OCI-LY1 (cell line): ENCODE measurements at regions not wholly inside any gene's neighbourhood (a gene's known extent, or its start where the extent isn't known, plus 50 kb on each side); places are given as distances from the start of the nearest gene placed in this dataset.

Experiments used
- H2AFZ ChIP-seq: fragments of 200-600 bp; sonication (generic), shearing (Covaris generic); 2 replicates; pipeline ENCODE4 v1.6.0; 2014; ENCODE audit warnings: antibody characterized with exemption, mild to moderate bottlenecking, low read length
- H3F3A ChIP-seq: fragments of 200-600 bp; sonication (generic), shearing (Covaris generic); 2 replicates; pipeline ENCODE4 v1.6.0; 2014; ENCODE audit warnings: mild to moderate bottlenecking, antibody characterized with exemption, low read length, moderate library complexity; ENCODE audit not compliant: insufficient read depth
- H3K27ac ChIP-seq: fragments of 200-600 bp; sonication (generic); 2 replicates; pipeline ENCODE4 v1.5.1; 2014; ENCODE audit warnings: low read length, mixed run types, mild to moderate bottlenecking, low read depth; ENCODE audit not compliant: poor library complexity, severe bottlenecking
- H3K27me3 ChIP-seq: fragments of 200-600 bp; sonication (generic); 2 replicates; pipeline ENCODE4 v1.6.0; 2014; ENCODE audit warnings: antibody characterized with exemption, mild to moderate bottlenecking, low read length, moderate library complexity; ENCODE audit not compliant: insufficient read depth
- H3K36me3 ChIP-seq: fragments of 200-600 bp; sonication (generic); 2 replicates; pipeline ENCODE4 v1.6.1; 2014; ENCODE audit warnings: mild to moderate bottlenecking, antibody characterized with exemption, low read length, moderate library complexity, mixed read lengths; ENCODE audit not compliant: insufficient read depth
- H3K4me1 ChIP-seq: fragments of 200-600 bp; sonication (generic); 2 replicates; pipeline ENCODE4 v1.5.1; 2014; ENCODE audit warnings: mild to moderate bottlenecking, low read length, moderate library complexity; ENCODE audit not compliant: insufficient read depth, severe bottlenecking
- H3K4me2 ChIP-seq: fragments of 200-600 bp; sonication (generic), shearing (Covaris generic); 2 replicates; pipeline ENCODE4 v1.6.1; 2014; ENCODE audit warnings: low read length
- H3K4me3 ChIP-seq: fragments of 200-600 bp; sonication (generic); 2 replicates; pipeline ENCODE4 v1.5.1; 2014; ENCODE audit warnings: low read length, low read depth, mild to moderate bottlenecking, mixed read lengths; ENCODE audit not compliant: poor library complexity, severe bottlenecking
- H3K79me2 ChIP-seq: fragments of 200-600 bp; shearing (Covaris generic); 2 replicates; pipeline ENCODE4 v1.6.1; 2016; ENCODE audit warnings: mixed run types, low read length, mixed read lengths; ENCODE audit not compliant: insufficient read depth
- H3K9ac ChIP-seq: fragments of 200-600 bp; sonication (generic), shearing (Covaris generic); 2 replicates; pipeline ENCODE4 v1.6.1; 2014; ENCODE audit warnings: mild to moderate bottlenecking, low read length, mixed read lengths
- H3K9me2 ChIP-seq: fragments of 200-600 bp; sonication (generic), shearing (Covaris generic); 2 replicates; pipeline ENCODE4 v1.6.1; 2014; ENCODE audit warnings: low read depth, mild to moderate bottlenecking, low read length, mixed read lengths
- H3K9me3 ChIP-seq: fragments of 200-600 bp; shearing (Covaris generic); 2 replicates; pipeline ENCODE4 v1.6.1; 2014; ENCODE audit warnings: low read length, mixed read lengths
- H4K20me1 ChIP-seq: fragments of 200-600 bp; sonication (generic), shearing (Covaris generic); 2 replicates; pipeline ENCODE4 v1.6.0; 2016; ENCODE audit warnings: mild to moderate bottlenecking, low read length; ENCODE audit not compliant: insufficient read depth
- CTCF ChIP-seq: fragments of 200-600 bp; sonication (generic), shearing (Covaris generic); IDR thresholded peaks from 2 replicates; pipeline ENCODE4 v1.5.1; 2017; ENCODE audit warnings: mild to moderate bottlenecking, antibody characterized with exemption, low read length, moderate library complexity, mixed read lengths
- EZH2 ChIP-seq: fragments of 200-600 bp; sonication (generic), shearing (Covaris generic); IDR thresholded peaks from 2 replicates; pipeline ENCODE4 v1.8.0; 2017; ENCODE audit warnings: borderline replicate concordance, mixed run types, mild to moderate bottlenecking, antibody characterized with exemption, low read length, moderate library complexity, mixed read lengths

GRCh38 chr13:89959074-89959473 lies 1388.4 kb upstream of the MIR17HG start:
- TF ChIP-seq CTCF (no peak), EZH2 (no peak)
- H3K4me3 ChIP-seq = no peak overlapping the region
- H2AFZ ChIP-seq = no peak overlapping the region

GRCh38 chr13:89965252-89965651 lies 1382.2 kb upstream of the MIR17HG start:
- no peak overlapping the region for H3K4me3 ChIP-seq
- H3K4me1 ChIP-seq = no peaks in the 10 kb centered on the region
- H3K9me3 ChIP-seq = no peaks in the 10 kb centered on the region
- TF ChIP-seq EZH2 (no peak), CTCF (no peak)
- no peaks in the 10 kb centered on the region for H3K9me2 ChIP-seq
- H3K4me2 ChIP-seq = no peak overlapping the region
- no peaks in the 10 kb centered on the region for H4K20me1 ChIP-seq
- H2AFZ ChIP-seq = no peak overlapping the region
- H3F3A ChIP-seq = no peaks in the 10 kb centered on the region
- H3K27me3 ChIP-seq = no peaks in the 10 kb centered on the region
- H3K79me2 ChIP-seq = no peaks in the 10 kb centered on the region
- H3K9ac ChIP-seq = no peak overlapping the region
- no peak overlapping the region for H3K27ac ChIP-seq
- H3K36me3 ChIP-seq = no peaks in the 10 kb centered on the region

More at GRCh38 chr13:89959074-89959473, 1388.4 kb upstream of the MIR17HG start:
- Histone ChIP-seq H3K9ac (no peak overlapping the region), H3K79me2 (no peaks in the 10 kb centered on the region), H3K9me3 (no peaks in the 10 kb centered on the region), H3F3A (no peaks in the 10 kb centered on the region), H3K27me3 (no peaks in the 10 kb centered on the region), H4K20me1 (no peaks in the 10 kb centered on the region), H3K4me2 (no peak overlapping the region), H3K9me2 (no peaks in the 10 kb centered on the region), H3K36me3 (no peaks in the 10 kb centered on the region), H3K4me1 (no peaks in the 10 kb centered on the region), H3K27ac (no peak overlapping the region)

GRCh38 chr13:89966524-89966923 lies 1381.0 kb upstream of the MIR17HG start:
- Histone ChIP-seq H3K9me3 (no peaks in the 10 kb centered on the region), H3K27me3 (no peaks in the 10 kb centered on the region), H3K79me2 (no peaks in the 10 kb centered on the region), H3K4me2 (no peak overlapping the region), H3K4me3 (no peak overlapping the region), H3K9ac (no peak overlapping the region), H3F3A (no peaks in the 10 kb centered on the region), H3K4me1 (no peaks in the 10 kb centered on the region), H3K9me2 (no peaks in the 10 kb centered on the region), H2AFZ (no peak overlapping the region), H4K20me1 (no peaks in the 10 kb centered on the region), H3K27ac (no peak overlapping the region), H3K36me3 (no peaks in the 10 kb centered on the region)
- TF ChIP-seq CTCF (no peak), EZH2 (no peak)
